NCI-H1417 (cell line): ENCODE measurements at regions not wholly inside any gene's neighbourhood (a gene's known extent, or its start where the extent isn't known, plus 50 kb on each side); places are given as distances from the start of the nearest gene placed in this dataset.
"Not testable (repeated sequence)": the region's sequence is repeated elsewhere in the genome, so short reads cannot be mapped to it uniquely, and the experiment has no call there.

Source experiments
- DNase-seq, 3 experiments: peaks; one replicate each; lab custom pipeline; 2025; lab: John Stamatoyannopoulos, UW

DNA sequence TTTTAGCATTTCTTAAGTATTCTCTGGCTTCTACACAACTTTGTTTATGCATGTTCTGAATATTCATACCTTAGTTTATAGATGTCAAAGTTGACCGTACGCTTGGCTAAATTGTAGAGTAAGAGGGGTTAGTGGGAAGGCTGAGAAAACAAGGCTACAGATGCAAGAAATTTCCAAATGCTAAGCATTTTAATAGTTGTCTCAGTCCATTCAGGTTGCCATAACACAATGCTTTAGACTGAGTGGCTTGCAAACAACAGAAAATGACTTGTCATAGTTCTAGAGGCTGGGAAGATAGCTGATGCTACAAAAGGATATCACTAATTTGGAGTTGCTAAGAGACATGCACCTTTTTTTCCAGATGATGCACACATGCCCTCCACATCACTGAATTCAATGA lies 53.0 kb upstream of the C1QTNF3 start:
- DNase-seq = not testable (repeated sequence)

DNA sequence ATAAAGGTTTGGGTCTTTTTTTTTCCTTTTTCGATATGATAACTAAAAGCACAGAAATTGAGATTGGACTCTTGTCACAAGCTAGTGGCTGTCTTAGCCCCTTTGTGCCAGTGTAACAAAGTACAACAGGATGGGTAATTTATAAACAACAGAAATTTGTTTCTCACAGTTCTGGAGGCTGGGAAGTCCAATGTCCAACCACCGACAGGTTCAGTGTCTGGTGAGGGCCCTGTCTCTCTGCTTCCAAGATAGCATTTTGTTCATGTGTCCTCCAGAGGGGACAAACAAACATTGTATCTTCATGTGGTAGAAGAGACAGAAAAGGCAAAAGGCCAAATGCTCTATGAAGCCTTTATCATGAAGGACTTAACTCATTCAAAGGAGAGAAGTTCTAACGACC lies 56.9 kb upstream of the C1QTNF3 start:
- DNase-seq = not testable (repeated sequence)

DNA sequence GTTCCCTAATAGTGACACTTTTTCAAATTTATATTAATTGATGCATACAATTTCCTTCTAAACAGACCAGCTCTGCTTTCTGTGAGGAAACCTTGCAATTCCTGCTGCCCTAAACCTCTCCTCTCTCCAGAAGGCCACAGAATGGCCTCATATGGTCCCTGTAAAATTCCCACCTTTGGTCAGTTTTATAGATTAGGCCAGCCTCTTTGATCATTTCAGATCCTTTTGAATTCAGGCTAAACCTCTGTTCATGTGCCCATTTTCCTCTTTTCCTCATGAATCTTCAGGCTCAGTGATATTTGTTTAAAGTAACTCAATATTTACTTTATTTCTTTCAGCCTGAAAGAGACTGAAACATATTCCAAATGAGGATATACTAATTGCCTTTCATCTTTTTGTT lies 58.6 kb upstream of the C1QTNF3 start:
- not testable (repeated sequence) for DNase-seq

DNA sequence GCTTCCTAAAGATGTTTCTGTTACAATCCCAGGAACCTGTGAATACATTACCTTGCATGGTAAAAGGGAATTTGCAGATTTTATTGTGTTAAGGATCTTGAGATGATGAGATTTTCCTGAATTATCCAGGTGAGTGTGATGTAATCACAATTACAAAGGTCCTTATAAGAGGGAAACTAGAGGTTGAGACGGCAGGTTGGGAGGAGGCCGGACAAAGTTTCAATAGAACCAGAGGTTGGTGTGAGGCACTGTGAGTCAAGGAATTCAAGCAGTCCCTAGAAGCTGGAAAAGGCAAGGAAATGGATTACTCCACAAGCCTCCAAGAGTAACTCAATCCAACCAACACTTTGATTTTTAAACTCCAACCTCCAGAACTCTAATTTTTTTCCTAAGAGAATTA lies 65.9 kb upstream of the C1QTNF3 start:
- not testable (repeated sequence) for DNase-seq

DNA sequence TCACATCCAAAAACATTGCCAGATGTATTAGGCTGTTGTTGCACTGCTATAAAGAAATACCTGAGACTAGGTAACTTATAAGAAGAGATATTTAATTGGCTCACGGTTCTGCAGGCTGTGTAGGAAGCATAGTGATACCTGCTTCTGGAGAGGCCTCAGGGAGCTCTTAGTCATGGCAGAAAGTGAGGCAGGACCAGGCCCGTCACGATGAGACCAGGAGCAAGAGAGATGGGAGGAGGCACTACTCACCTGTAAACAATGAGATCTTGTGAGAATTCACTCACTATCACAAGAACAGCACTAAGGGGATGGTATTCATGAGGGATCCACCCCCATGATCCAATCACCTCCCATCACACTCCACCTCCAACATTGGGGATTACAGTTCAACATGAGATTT lies 81.3 kb upstream of the C1QTNF3 start:
- DNase-seq = not testable (repeated sequence)

DNA sequence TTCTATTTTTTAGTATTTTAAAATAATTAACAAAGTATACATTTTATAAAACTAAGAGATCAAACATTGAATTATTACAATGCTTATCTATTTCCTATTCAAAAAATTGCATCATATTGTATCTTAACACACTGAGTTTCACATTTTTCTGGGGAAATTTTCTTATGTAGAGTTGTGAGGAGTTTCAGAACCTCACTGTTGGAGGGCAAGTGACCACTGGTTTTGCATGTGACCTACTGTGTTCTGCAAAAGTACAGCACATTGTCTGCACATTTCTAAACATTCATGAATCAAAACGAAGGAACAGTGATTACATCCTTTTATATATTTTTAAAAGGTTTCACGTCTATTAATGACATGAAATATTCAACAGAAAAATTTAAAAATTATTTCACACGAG lies 82.3 kb upstream of the C1QTNF3 start:
- not testable (repeated sequence) for DNase-seq

DNA sequence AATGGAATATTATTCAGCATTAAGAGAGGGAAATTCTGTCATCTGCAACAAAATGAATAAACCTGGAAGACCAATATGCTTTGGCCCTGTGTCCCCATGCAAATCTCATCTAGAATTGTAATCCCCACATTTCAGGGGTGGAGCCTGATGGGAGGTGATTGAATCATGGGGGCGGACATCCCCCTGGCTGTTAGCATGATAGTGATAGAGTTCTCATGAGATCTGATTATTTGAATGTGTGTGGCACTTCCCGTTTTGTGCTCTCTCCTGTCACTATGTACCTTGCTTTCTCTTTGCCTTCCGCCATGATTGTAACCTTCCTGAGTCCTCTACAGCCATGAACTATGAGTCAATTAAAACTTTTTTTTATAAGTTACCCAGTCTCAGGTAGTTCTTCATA lies 83.7 kb upstream of the C1QTNF3 start:
- DNase-seq = not testable (repeated sequence)

DNA sequence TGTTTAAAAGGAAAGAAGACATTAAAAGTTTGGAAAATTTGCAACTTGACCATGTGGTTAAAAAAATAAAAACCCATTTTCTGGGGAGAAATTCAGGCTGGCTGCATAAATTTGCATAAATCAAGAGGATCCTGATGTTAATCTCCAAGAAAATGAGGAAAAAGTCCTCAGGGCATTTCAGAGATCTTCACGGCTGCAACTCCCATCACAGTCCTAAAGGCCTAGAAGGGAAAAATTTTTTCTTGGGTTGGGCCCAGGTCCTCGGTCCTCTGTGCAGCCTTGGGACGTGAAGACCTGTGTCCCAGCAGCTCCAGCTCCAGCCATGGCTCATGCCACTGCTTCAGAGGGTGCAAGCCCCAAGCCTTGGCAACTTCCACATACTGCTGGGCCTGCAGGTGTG lies 84.8 kb upstream of the C1QTNF3 start:
- DNase-seq = not testable (repeated sequence)

DNA sequence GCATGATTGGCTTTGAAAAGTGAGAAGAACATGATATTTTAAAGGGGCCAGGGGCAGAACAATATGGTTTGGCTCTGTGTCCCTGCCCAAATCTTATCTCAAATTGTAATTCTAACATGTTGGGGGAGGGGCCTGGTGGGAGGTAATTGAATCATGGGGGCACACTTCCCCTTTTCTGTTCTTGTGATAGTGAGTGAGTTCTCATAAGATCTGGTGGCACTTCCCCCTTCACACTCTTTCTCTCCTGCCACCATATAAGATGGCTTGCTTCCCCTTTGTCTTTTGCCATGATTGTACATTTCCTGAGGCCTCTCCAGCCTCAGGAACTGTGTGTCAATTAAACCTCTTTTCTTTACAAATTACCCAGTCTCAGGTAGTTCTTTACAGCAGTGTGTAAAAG lies 85.9 kb upstream of the C1QTNF3 start:
- not testable (repeated sequence) for DNase-seq

DNA sequence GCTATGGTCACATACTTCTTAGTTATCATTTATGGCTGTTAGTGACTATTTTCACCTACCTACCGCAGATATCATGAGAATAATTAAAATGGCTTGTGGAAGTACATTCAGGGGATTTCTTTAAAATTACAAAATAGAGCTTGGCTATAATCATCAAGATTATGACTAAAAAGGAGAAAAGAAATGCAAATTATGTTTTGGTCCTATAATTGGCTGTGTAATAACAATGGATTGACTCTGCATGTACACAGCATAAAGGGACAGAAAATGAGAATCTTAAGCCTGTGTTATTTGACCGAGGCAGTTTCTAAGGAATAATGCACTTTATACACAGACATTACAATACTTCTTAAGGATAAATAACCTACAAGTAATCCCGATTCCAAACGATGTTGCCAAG lies 112.0 kb upstream of the C1QTNF3 start:
- DNase-seq = not testable (repeated sequence)

DNA sequence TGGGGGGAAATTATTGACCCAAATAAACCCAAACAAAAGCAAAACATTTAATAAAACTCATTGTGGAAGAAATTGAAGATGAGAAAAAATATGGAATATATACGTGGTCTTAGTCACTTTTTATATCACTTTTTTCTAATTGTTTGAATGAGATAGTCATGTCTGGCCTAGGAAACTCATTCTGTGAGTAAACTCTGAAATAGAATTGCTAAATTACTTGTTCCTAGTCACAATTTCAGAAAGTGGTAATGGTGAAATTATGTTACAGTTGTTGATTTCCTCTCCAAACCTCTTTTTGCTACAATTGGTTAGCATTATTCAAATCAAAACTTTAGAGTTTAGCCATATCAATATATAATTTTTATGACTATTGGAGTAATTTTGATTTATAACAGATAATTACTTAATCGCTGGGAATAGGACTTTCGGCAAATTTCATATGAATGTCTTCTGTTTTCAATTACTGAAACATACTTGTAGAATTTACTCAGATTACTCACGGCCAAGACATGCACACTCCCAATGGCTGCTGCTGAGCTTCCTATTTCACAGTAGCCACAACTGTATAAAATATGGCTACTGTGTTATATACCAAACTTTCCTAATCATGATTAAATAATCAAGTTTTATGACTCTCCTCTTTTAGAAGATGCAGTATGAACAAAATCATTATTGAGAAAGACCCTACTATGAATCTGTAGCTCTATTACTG lies 113.8 kb upstream of the C1QTNF3 start:
- DNase-seq = not testable (repeated sequence)

DNA sequence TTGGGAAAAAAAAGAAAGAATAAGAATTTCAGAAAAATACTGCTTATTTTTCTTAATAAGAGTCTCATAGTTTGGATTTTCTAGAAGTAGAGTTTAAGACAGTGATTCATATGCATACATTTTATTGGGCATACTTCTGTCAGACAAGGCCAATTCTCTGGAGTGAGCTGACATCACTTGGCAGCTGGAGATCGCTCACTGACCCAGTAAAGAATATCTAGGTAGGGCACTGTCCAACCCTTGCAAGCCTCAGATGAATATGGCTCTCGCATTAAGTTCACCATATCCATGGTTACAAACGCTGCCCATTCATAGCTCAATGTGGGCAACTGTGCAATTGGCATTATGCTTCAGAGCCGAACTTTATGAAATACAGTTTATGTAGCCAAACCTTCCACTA lies 117.9 kb upstream of the C1QTNF3 start:
- not testable (repeated sequence) for DNase-seq

DNA sequence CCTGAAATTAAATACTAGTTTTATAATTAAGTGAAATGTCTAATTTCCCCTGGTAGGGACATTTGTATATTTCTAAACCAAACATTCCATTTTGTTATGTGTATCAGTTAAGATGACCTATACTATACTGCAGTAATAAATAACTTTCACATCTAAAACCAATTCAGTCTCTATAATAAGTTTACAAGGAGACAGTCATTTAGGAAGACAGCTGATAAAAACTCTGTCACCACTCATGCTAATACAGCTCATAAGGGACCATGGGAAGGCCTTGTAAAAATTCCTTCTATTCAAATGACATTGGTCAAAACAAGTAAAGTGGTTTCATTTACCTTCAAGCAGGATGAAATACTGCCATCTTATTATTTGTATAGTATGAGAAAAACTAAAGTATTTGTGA lies 128.4 kb upstream of the C1QTNF3 start:
- not testable (repeated sequence) for DNase-seq

DNA sequence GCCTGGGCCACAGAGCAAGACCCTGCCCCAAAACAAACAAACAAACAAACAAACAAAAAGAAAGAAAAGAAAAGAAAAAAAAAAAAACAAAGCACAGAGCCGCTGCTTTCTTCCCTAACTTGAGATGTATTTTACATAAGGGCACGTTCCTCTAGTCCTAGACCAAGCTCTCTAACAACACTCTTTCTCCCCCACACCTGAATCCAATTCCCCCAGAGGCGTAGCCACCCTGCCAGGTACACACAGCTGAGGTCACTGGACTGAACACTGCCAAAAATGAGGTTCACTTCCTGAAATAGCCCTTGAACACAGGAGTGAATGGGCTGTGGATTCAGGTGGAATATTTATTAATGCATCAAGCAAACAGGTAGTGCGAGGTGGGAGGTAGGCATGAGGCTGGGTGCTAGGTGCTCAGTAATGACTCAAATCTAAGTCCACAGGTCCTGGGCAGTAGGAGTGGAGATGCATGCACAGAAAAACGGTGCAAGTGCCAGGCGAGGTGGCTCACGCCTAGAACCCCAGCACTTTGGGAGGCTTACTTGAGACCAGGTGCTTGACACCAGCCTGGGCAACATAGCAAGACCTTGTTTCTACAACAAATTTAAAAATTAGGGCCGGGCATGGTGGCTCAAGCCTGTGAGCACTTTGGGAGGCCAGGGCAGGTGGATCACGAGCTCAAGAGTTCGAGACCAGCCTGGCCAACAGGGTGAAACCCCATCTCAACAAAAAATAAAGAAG lies 136.6 kb upstream of the C1QTNF3 start:
- DNase-seq = not testable (repeated sequence)

DNA sequence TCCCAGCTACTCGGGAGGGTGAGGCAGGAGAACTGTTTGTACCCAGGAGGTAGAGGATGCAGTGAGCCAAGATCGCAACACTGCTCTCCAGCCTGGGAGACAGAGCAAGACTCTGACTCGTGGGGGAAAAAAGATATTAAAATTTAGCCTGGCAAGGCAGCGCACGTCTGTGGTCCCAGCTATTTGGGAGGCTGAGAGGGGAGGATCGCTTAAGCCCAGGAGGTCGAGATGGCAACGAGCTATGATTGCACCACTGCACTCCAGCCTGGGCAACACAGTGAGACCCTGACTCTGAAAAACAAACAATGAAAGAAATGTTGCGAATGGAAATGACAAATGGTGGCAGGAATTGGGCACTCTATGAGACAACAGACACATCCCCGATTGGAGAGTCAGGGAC lies 137.2 kb upstream of the C1QTNF3 start:
- DNase-seq = not testable (repeated sequence)

DNA sequence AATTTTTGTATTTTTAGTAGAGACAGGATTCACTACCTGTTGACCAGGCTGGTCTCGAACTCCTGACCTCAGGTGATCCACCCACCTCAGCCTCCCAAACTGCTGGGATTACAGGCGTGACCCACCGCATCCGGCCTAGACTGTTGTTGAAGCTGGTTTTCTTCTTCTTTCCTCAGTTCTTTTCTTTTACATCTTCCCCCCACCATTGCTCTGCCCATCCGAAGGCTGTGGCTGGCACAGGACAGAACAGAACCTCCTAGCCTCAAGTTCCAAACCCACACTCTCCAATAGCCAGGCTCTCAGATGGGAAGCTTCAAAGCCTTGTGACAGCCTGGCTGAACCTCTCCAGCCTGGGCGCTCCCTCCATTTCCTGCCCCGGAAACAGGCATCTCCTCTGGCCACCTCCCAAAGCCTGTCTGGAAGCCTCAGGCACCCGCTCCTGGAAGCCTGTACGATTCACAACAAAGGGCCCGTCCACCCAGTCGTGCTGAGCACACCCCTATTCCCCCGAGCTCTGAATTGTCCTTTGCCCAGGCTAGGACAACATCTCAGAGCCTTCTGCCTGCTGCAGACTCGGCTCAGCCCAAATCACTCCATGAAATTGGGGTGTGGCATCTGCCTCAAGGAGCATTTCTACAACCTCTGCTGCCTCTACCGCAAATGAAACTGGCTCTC lies 138.1 kb upstream of the C1QTNF3 start:
- not testable (repeated sequence) for DNase-seq

DNA sequence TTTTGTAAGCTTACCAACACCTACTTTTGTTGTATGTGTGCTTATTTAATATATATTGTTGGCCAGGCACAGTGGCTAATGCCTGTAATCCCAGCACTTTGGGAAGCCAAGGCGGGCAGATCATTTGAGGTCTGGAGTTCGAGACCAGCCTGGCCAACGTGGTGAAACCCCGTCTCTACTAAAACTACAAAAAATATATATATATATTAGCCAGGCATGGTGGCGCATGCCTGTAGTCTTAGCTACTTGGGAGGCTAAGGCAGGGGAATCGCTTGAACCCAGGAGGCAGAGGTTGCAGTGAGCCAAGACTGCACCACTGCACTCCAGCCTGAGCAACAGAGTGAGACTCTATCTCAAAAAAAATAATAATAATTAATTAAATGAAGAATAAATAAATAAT lies 142.0 kb upstream of the C1QTNF3 start:
- not testable (repeated sequence) for DNase-seq

DNA sequence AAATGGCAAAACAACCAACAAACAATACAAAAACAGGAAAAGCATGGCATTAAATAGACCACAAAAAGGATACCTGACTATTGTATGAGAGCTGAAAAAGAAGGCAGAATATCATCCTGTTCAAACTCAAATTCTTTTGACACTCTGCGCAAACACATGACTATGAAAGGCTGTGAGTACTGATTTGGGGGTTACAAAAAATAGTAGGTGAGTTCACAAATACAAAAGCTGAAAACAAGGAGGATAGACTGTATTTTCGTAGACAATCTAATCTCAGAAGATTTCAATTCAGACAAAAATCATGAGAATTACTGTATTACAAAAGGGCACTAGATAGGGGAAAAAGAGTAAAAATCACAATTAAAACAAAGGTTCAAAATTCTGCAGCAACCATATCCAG lies 142.6 kb upstream of the C1QTNF3 start:
- DNase-seq = not testable (repeated sequence)

DNA sequence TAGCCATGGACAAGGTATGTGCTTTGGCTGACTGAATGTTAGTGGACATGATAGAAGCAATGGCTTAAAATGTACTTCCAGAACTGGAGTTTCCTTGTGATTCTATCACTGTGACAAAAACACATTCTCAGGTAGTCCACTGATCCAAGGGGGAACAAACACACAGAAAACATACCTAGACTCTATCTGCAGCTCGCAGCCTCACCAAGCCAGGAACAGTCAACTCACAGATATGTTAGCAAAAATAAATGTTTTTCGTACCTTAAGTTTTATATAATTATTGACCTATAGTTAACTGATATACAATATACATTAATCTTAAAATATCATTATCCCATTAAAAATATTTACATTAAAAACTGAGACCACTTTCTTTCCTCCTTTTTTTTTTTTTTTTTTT lies 143.1 kb upstream of the C1QTNF3 start:
- DNase-seq = not testable (repeated sequence)

DNA sequence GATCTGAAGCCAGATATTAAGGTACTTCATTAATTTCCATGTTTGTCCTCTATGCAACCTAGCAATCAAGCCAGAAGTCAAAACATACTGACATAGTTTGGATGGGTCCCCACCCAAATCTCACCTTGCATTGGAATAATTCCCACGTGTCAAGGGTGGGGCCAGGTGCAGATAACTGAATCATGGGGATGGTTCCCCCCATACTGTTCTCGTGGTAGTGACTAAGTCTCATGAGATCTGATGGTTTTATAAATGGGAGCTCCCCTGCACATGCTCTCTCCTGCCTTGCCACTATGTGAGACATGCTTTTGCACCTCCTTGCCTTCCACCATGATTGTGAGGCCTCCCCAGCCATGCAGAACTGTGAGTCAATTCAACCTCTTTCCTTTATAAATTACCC lies 143.9 kb upstream of the C1QTNF3 start:
- not testable (repeated sequence) for DNase-seq

DNA sequence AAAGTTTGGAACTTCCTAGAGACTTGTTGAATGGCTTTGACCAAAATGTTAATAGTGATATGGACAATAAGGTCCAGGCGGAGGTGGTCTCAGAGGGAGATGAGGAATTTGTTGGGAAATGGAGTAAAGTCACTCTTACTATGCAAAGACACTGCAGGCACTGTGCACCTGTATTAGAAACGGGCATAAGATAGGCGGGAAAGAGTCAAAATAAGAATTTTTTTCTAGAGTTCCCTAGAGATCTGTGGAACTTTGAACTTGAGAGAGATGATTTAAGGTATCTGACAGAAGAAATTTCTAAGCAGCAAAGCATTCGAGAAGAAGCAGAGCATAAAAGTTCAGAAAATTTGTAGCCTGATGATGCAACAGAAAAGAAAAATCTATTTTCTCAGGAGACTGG lies 144.4 kb upstream of the C1QTNF3 start:
- not testable (repeated sequence) for DNase-seq

DNA sequence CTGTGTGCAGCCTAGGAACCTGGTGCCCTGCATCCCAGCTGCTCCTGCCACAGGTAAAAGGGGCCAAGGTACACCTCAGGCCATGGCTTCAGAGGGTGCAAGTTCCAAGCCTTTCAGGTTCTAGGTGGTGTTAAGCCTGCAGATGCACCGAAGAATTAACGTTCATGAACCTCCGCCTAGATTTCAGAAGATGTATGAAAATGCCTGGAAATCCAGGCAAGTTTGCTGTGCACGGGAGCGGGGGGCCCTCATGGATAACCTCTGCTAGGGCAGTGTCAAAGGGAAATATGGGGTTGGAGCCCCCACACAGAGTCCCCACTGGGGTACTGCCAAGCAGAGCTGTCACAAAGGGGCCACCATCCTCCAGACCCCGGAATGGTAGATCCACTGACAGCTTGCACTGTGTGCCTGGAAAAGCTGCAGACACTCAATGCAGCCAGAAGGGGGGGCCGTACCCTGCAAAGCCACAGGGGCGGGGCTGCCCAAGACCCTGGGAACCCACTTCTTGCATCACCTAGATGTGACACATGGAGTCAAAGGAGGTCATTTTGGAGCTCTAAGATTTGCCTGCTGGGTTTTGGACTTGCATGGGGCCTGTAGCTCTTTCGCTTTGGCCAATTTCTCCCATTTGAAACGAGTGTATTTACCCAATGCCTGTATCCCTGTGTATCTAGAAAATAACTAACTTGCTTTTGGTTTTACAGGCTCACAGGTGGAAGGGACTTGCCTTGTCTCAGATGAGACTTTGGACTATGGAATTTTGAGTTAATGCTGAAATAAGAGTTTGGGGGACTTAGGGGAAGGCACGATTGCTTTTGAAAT lies 145.2 kb upstream of the C1QTNF3 start:
- not testable (repeated sequence) for DNase-seq
